BJ (cell line): ENCODE measurements at regions not wholly inside any gene's neighbourhood (a gene's known extent, or its start where the extent isn't known, plus 50 kb on each side); places are given as distances from the start of the nearest gene placed in this dataset.

Experiments
- CTCF ChIA-PET: fragments of 350-600 bp; formaldehyde crosslinking; extraction: SDS; loops from one replicate; lab custom pipeline; 2021; ENCODE audit warnings: antibody characterized with exemption, inconsistent platforms; lab: Yijun Ruan, JAX
- POLR2A ChIA-PET: fragments of 300-600 bp; sonication (Branson Sonifier 250); formaldehyde crosslinking; extraction: SDS; loops from one replicate; lab custom pipeline; 2021; ENCODE audit warnings: antibody characterized with exemption; lab: Charles Lee
- DNase-seq: peaks from one replicate; pipeline ENCODE4 v3.0.0-alpha.2; 2011; ENCODE audit warnings: low read depth
- H3K27me3 ChIP-seq: 2 replicates; pipeline ENCODE4 v1.6.0; 2011; ENCODE audit warnings: low read length; ENCODE audit not compliant: control insufficient read depth, insufficient read depth
- H3K36me3 ChIP-seq: 2 replicates; pipeline ENCODE4 v1.5.1; 2011; ENCODE audit warnings: low read length; ENCODE audit not compliant: control insufficient read depth, insufficient read depth
- H3K4me3 ChIP-seq: 2 replicates; pipeline ENCODE4 v1.5.1; 2011; ENCODE audit warnings: low read depth, mild to moderate bottlenecking, control low read depth, low read length
- TF ChIP-seq, protein P1 (sequence below): IDR thresholded peaks from 2 replicates; pipeline ENCODE4 v1.5.1; 2011; ENCODE audit warnings: low read depth, mild to moderate bottlenecking, control low read depth, inconsistent platforms, low read length, moderate library complexity; ENCODE audit not compliant: insufficient read depth

DNA sequence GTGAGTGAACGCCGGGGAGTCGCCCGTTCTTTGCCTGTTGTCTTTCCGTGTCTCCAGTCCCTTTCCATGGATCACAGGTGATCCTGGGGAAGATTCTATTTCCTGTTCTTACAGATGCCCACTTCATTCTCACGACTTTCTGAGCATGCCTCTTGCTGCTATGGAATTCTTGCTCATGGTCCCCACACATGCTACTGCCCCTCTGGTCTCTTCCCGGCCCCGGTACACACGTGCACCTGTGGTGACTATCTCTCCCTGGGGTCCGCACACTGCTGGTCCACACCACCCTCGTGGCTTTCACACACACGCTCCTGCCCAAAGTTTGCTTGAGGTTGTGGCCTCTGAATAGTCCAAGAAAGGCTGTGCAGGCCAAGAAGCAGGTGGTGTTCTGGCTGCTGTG is 67.9 kb upstream of the ALKAL2 start:
- H3K4me3 ChIP-seq = no peak overlapping the region
- H3K36me3 ChIP-seq = no peaks in the 10 kb centered on the region
- CTCF ChIA-PET = no interaction called here

DNA sequence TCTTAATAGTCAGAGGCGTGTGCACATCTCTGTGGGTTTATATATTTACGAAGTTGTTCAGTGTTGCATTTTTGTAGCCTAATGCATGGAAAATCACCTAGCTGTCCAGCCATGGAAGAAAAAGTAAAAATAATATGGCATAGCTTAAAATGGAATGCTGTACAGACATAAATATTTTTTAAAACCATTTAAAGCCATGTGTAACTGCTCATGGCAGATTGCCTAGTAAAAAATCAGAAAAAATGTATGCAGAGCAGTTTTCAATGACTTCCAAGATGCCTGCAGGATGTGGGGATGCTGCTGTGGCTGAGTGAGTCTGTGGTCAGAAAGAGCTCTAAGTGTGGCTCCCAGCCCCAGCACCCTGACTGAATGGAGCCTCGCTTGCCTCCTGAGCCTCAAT is 64.8 kb upstream of the ALKAL2 start:
- CTCF ChIA-PET = no interaction called here
- H3K4me3 ChIP-seq = no peak overlapping the region
- TF ChIP-seq, protein P1, sequence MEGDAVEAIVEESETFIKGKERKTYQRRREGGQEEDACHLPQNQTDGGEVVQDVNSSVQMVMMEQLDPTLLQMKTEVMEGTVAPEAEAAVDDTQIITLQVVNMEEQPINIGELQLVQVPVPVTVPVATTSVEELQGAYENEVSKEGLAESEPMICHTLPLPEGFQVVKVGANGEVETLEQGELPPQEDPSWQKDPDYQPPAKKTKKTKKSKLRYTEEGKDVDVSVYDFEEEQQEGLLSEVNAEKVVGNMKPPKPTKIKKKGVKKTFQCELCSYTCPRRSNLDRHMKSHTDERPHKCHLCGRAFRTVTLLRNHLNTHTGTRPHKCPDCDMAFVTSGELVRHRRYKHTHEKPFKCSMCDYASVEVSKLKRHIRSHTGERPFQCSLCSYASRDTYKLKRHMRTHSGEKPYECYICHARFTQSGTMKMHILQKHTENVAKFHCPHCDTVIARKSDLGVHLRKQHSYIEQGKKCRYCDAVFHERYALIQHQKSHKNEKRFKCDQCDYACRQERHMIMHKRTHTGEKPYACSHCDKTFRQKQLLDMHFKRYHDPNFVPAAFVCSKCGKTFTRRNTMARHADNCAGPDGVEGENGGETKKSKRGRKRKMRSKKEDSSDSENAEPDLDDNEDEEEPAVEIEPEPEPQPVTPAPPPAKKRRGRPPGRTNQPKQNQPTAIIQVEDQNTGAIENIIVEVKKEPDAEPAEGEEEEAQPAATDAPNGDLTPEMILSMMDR = no peak

More for the DNA sequence above, 67.9 kb upstream of the ALKAL2 start:
- no peaks in the 10 kb centered on the region for H3K27me3 ChIP-seq
- no peak for DNase-seq
- POLR2A ChIA-PET = no interaction called here
- TF ChIP-seq, protein P1 = no peak

GRCh38 chr2:349390-349789 is 61.5 kb upstream of the ALKAL2 start:
- Histone ChIP-seq H3K36me3 (no peaks in the 10 kb centered on the region), H3K4me3 (no peak overlapping the region), H3K27me3 (no peaks in the 10 kb centered on the region)
- TF ChIP-seq, protein P1 = no peak
- no peak for DNase-seq
- POLR2A ChIA-PET = no interaction called here
- CTCF ChIA-PET = no interaction called here

More for the DNA sequence above, 64.8 kb upstream of the ALKAL2 start:
- no peak for DNase-seq
- POLR2A ChIA-PET = no interaction called here
- no peaks in the 10 kb centered on the region for H3K27me3 ChIP-seq
- no peaks in the 10 kb centered on the region for H3K36me3 ChIP-seq

- no peaks in the 10 kb centered on the region for H3K27me3 ChIP-seq
- ChIA-PET POLR2A (no interaction called here), CTCF (no interaction called here)
- H3K4me3 ChIP-seq = no peak overlapping the region
- TF ChIP-seq, protein P1 = no peak
- no peak for DNase-seq
- H3K36me3 ChIP-seq = no peaks in the 10 kb centered on the region
Observed at GRCh38 chr2:348361-348916, 60.5 kb upstream of the ALKAL2 start.

DNA sequence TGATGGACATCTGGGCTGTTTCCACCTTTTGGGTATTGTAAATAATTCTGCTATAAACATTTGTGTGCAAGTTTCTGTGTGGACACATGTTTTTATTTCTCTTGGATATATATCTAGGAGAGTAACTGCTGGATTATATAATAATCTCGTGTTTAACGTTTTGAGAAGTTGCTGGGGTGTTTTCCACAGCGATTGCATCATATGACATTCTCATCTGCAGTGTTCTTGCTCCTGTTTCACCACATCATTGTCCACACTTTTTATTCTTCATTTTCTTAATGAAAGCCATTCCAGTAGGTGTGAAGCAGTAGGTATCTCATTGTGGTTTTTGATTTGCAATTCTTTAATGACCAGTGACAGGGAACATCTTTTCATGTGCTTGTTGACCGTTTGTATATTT is 56.9 kb upstream of the ALKAL2 start:
- ChIA-PET POLR2A (no interaction called here), CTCF (no interaction called here)
- TF ChIP-seq, protein P1 = no peak
- Histone ChIP-seq H3K27me3 (no peaks in the 10 kb centered on the region), H3K4me3 (no peak overlapping the region), H3K36me3 (no peaks in the 10 kb centered on the region)
- DNase-seq = no peak
